ENCODE measurements at regions not wholly inside any gene's neighbourhood (a gene's known extent, or its start where the extent isn't known, plus 50 kb on each side); places are given as distances from the start of the nearest gene placed in this dataset.

- H4K20me1 ChIP-seq (ENCODE audit: control insufficient read depth, insufficient read depth, low read length, poor library complexity, severe bottlenecking), result no peaks in the 10 kb centered on the region
- no peak overlapping the region for H3K27ac ChIP-seq (ENCODE audit: low read length in 2 of 2)
- no peak overlapping the region for H3K4me3 Mint-ChIP-seq
- ChIA-PET CTCF (no interaction called here), POLR2A (no interaction called here)
- no peak overlapping the region for H2AFZ ChIP-seq (ENCODE audit: insufficient read depth, low read depth, low read length, poor library complexity, severe bottlenecking)
- no peaks in the 10 kb centered on the region for H3K27me3 ChIP-seq (replicated peaks in 1 of 4; ENCODE audit: control extremely low read depth in 1 of 4, control insufficient read depth in 3 of 4, insufficient read depth in 4 of 4, low read length in 3 of 4)
- no peak overlapping the region for H3K9ac ChIP-seq (ENCODE audit: low read length)
- no peaks in the 10 kb centered on the region for H3K27me3 Mint-ChIP-seq
- ATAC-seq (ENCODE audit: low read depth), result no peak
- no peak overlapping the region for H3K4me2 ChIP-seq (replicated peaks; ENCODE audit: low read depth, low read length, poor library complexity, severe bottlenecking)
- H3K79me2 ChIP-seq (ENCODE audit: control insufficient read depth, insufficient read depth, low read length), result no peaks in the 10 kb centered on the region
- no peaks in the 10 kb centered on the region for H3K36me3 ChIP-seq (replicated peaks in 1 of 2; ENCODE audit: control extremely low read depth in 1 of 2, control insufficient read depth in 1 of 2, extremely low read depth in 1 of 2, insufficient read depth in 2 of 2, low read length in 1 of 2)
- no peaks in the 10 kb centered on the region for H3K9me3 Mint-ChIP-seq (ENCODE audit: insufficient read depth)
- no peak for TF ChIP-seq CTCF (IDR thresholded peaks at IDR 0.05)
- no peak for TF ChIP-seq EZH2 (IDR thresholded peaks at IDR 0.05; ENCODE audit: borderline replicate concordance, insufficient read depth, low read depth, low read length, poor library complexity, severe bottlenecking)
- no peaks in the 10 kb centered on the region for H3K4me1 Mint-ChIP-seq
- H3K4me1 ChIP-seq (ENCODE audit: control insufficient read depth in 2 of 2, insufficient read depth in 2 of 2, low read length in 2 of 2), result no peaks in the 10 kb centered on the region
- no peak overlapping the region for H3K27ac Mint-ChIP-seq
- H3K4me3 ChIP-seq (ENCODE audit: control extremely low read depth in 1 of 5, extremely low read depth in 1 of 5, insufficient read depth in 1 of 5, low read depth in 2 of 5, low read length in 4 of 5), result no peak overlapping the region
- DNase-seq, result no peak
- intact Hi-C loops (cut with micrococcal nuclease), result no loop called here
- H3K9me3 ChIP-seq (ENCODE audit: control extremely low read depth in 1 of 3, control insufficient read depth in 2 of 3, insufficient read depth in 1 of 3, low read length in 2 of 3), result no peaks in the 10 kb centered on the region
- WGBS (ENCODE audit: insufficient coverage), result no CpG with 5 or more reads among the region's 4 CpGs
These were observed 767.0 kb downstream of the PLCL1 start for GRCh38 chr2:198571393-198571792.

GRCh38 chr2:198558176-198558575 lies 753.8 kb downstream of the PLCL1 start:
- H2AFZ ChIP-seq (ENCODE audit: insufficient read depth, low read depth, low read length, poor library complexity, severe bottlenecking), result no peak overlapping the region
- H3K4me1 ChIP-seq (ENCODE audit: control insufficient read depth in 2 of 2, insufficient read depth in 2 of 2, low read length in 2 of 2), result no peaks in the 10 kb centered on the region
- ChIA-PET POLR2A (no interaction called here), CTCF (no interaction called here)
- intact Hi-C loops (cut with micrococcal nuclease), result no loop called here
- H3K27me3 Mint-ChIP-seq, result no peaks in the 10 kb centered on the region
- H3K4me1 Mint-ChIP-seq, result no peaks in the 10 kb centered on the region
- no peak overlapping the region for H3K27ac ChIP-seq (ENCODE audit: low read length in 2 of 2)
- no peak for ATAC-seq (ENCODE audit: low read depth)
- H3K4me3 Mint-ChIP-seq, result no peak overlapping the region
- no peak overlapping the region for H3K9ac ChIP-seq (ENCODE audit: low read length)
- no peak for DNase-seq
- no peak overlapping the region for H3K4me2 ChIP-seq (replicated peaks; ENCODE audit: low read depth, low read length, poor library complexity, severe bottlenecking)
- WGBS (ENCODE audit: insufficient coverage), result no CpG with 5 or more reads among the region's 2 CpGs
- H3K9me3 ChIP-seq (ENCODE audit: control extremely low read depth in 1 of 3, control insufficient read depth in 2 of 3, insufficient read depth in 1 of 3, low read length in 2 of 3), result no peaks in the 10 kb centered on the region
- no peak overlapping the region for H3K4me3 ChIP-seq (ENCODE audit: control extremely low read depth in 1 of 5, extremely low read depth in 1 of 5, insufficient read depth in 1 of 5, low read depth in 2 of 5, low read length in 4 of 5)
- H3K9me3 Mint-ChIP-seq (ENCODE audit: insufficient read depth), result peaks cover 5% of the 10 kb centered on the region
- H4K20me1 ChIP-seq (ENCODE audit: control insufficient read depth, insufficient read depth, low read length, poor library complexity, severe bottlenecking), result no peaks in the 10 kb centered on the region
- no peaks in the 10 kb centered on the region for H3K79me2 ChIP-seq (ENCODE audit: control insufficient read depth, insufficient read depth, low read length)
- no peaks in the 10 kb centered on the region for H3K27me3 ChIP-seq (replicated peaks in 1 of 4; ENCODE audit: control extremely low read depth in 1 of 4, control insufficient read depth in 3 of 4, insufficient read depth in 4 of 4, low read length in 3 of 4)
- H3K27ac Mint-ChIP-seq, result no peak overlapping the region
- H3K36me3 ChIP-seq (replicated peaks in 1 of 2; ENCODE audit: control extremely low read depth in 1 of 2, control insufficient read depth in 1 of 2, extremely low read depth in 1 of 2, insufficient read depth in 2 of 2, low read length in 1 of 2), result no peaks in the 10 kb centered on the region
- TF ChIP-seq EZH2 (IDR thresholded peaks at IDR 0.05; ENCODE audit: borderline replicate concordance, insufficient read depth, low read depth, low read length, poor library complexity, severe bottlenecking), result no peak
- TF ChIP-seq CTCF (IDR thresholded peaks at IDR 0.05), result no peak
